ENCODE measurements at regions not wholly inside any gene's neighbourhood (a gene's known extent, or its start where the extent isn't known, plus 50 kb on each side); places are given as distances from the start of the nearest gene placed in this dataset.
A peak's percentile ranks its signal among the peaks of the same experiment; 100 is the strongest.
"Not testable (repeated sequence)": the region's sequence is repeated elsewhere in the genome, so short reads cannot be mapped to it uniquely, and the experiment has no call there.

GRCh38 chr6:14501240-14501639 is 383.7 kb downstream of the CD83 start:
- DNase-seq: peak; percentile 82 to 94

GRCh38 chr6:14501914-14502313 is 384.3 kb downstream of the CD83 start:
- DNase-seq: no peak

GRCh38 chr6:14502551-14502950 is 385.0 kb downstream of the CD83 start:
- DNase-seq: no peak

DNA sequence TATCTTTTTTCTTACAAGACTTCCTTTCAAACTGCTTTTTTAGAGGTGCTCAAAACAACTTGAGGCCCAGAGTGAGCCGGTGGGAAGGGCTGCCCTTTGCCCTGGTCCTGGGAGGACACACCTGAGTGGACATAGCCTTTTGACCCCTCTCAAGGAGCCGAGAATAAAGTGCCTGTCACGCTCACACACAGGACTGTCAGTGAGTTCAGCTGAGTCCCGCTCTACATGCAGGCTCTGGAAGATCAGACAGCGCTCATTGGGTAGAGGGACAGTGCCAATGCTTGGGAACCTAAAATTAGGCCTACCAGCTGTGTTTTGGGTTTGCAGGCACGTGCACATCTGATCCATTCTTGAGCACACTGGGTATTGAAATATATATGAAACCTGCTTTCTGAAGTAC is 387.8 kb downstream of the CD83 start:
- no peak for DNase-seq

DNA sequence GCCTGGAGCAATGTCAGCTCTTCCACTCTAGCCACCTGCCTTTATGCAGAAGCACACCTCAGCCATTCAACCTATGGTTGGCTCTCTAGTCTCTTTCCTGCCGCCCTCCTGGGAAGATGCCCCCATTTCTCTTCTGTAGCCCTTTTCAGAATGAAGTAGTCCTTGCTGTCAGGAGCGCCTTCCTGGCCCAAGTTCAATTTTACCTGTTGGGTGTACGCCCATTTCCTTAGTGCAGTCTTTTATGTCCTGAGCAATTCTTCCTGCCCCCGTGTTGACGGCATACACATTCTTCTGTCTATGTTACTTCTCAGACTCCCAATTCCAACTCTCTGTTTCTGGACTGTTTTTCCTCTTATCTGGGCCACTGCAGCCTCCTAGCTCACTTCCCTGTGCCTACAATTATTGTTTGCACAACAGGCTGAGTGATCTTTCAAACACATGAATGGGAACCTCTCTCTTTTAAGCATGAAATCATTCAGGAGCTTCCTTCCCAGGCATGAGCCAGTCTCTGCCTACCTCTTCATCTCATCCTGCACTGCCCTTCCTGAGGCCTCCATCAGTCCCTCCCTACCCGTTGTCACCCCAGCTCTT is 389.2 kb downstream of the CD83 start:
- no peak for DNase-seq

DNA sequence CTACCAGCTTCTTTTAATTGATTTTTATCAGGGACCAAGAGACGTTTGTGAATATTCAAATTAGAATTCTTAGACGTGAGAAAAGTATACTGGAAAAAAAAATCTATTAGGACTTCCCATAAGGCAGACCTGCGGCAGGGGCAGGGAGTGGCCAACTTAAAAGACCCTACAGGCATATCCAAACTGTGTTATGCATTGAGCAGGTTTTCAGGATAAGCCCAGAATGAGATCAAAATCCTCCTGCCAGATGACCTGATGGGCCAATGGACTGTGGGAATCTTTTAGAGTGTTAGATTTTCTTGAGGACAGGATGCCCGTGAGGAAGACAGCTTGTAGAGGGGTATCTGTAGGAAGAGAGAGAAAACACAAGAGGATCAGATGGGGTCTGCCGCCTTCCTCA is 391.5 kb downstream of the CD83 start:
- no peak for DNase-seq

- DNase-seq: no peak
These were observed 392.5 kb downstream of the CD83 start for GRCh38 chr6:14510038-14510437.

GRCh38 chr6:14511061-14511586 is 393.6 kb downstream of the CD83 start:
- no peak for DNase-seq

GRCh38 chr6:14512246-14512645 is 394.7 kb downstream of the CD83 start:
- no peak for DNase-seq

DNA sequence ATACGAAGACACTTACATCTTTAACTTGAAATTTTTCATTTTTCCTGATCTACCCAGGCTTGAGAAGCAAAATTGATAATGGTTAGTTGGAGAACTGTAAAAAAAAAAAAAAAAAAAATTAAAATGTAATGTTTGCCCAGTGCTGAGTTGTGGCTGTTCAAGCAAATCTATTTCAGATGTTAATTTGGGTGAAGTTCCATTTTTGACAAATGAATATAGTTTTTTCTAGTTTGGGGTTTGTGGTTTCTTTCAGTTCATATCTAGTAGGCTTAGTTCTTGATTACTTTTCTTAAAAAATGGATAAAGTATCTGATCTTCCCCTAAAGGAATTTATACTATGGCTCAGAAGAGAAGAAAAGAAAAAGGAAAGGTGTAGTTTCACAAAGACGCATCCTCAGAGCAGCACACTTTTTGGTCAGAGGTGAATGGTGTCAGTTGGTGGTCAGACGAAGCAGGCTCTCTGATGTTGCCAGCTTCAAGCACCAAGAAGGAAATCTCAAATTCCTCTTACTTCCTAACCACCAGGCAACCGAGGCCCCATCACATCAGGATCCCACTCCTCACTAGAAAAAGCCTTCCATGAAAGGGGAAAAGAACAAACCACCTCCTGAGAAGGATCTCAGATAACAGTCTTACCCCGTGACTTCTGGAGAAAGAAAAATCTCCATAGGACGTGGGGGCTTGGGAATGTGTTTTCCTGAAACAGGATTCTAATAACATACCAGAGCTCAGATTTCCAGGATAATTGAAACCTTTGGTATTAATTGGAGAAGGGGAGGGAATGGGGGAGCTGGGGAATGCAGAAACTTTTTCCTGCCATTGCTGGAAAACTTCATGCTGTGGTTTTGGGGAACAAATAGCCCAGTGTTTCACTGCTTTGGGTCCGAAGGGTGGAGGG is 396.2 kb downstream of the CD83 start:
- no peak for DNase-seq

GRCh38 chr6:14516956-14517355 is 399.4 kb downstream of the CD83 start:
- no peak for DNase-seq

- no peak for DNase-seq
These were observed 400.0 kb downstream of the CD83 start for GRCh38 chr6:14517516-14518105.

DNA sequence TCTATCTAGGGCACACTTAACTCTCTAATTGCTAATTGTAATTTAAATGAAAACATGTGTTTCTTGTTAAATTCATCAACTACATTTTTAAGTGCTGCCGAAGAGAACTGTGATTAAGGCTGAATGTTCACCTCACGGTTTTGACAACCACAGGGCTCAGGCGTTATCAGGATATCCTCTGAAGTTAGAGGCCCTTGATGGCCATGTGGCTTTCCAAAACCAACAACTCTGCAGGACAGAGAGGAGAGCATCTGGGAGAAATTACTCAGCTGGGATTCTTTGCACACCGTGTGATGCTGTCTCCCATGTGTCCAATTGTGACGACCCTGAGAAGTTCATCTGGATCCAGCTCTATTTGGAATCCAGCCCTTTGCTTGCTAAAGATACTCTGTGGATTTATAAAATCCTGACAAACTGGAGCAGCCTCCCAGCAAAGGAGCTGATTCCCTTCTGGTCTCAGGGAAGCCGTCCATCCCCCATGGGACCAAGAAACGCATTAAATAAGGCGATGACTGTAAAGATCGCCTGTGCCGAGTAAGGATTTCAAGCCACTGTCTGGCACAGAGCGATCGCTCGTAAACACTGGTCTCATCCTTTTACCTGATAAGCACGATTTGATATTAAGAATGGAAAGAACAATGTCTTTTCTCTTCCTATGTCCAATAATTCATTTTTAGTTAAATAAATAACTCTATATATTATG is 401.1 kb downstream of the CD83 start:
- peak in 1 of 2 experiments; percentile 26 for DNase-seq

GRCh38 chr6:14520029-14520428 is 402.5 kb downstream of the CD83 start:
- DNase-seq: no peak

- DNase-seq: no peak
These were observed 403.0 kb downstream of the CD83 start for GRCh38 chr6:14520536-14520935.

GRCh38 chr6:14521141-14521540 is 403.6 kb downstream of the CD83 start:
- no peak for DNase-seq

GRCh38 chr6:14521861-14522260 is 404.3 kb downstream of the CD83 start:
- DNase-seq: not testable (repeated sequence)

DNA sequence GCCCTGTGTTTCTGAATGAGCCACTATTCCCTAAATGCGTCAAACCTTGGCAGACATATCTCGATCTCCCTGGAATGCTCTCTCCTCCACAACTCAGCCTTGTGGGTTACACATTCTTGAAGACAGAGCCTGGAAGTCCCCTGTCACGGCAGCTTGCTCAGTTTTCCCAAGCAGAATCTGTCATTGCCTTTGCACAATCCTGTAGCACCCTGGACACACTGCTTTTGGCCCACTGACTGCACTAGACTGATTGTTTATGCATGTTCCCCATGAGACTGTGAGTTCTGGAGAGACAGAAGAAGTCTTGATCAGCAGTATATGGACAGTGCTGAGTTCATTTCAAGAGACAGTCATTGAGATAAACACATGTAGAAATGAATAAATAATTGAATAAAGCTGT is 406.7 kb downstream of the CD83 start:
- no peak for DNase-seq

- DNase-seq: no peak
These were observed 412.8 kb downstream of the CD83 start for GRCh38 chr6:14530385-14530784.

- DNase-seq: no peak
These were observed 415.9 kb downstream of the CD83 start for GRCh38 chr6:14533446-14533845.

- DNase-seq: no peak
These were observed 419.5 kb downstream of the CD83 start for GRCh38 chr6:14537030-14537429.

- no peak for DNase-seq
These were observed 422.7 kb downstream of the CD83 start for GRCh38 chr6:14540276-14540675.

All from NCI-H524 (cell line).